ENCODE measurements at regions not wholly inside any gene's neighbourhood (a gene's known extent, or its start where the extent isn't known, plus 50 kb on each side); places are given as distances from the start of the nearest gene placed in this dataset.
A peak's percentile ranks its signal among the peaks of the same experiment; 100 is the strongest.

DNA sequence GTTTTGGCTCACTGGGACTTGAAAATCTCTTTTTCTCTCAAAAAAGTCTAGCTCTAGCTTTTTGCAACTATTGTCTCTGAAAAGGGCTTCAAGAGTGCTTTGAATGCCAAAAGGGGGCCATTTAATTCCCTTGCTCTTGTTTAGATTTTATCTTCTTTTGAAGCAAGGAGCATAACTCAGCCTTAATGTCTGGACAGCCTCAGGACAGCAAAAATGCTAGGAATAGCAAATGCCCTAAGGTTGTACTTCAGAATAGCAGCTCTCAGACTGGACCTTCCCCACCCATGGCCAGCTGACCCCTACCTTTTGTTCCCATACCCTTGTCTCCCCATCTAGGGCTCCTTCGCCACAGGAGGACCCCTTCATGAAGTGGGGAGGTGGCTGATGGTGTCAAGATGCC is 121.4 kb downstream of the KCNK1 start:
- no peaks in the 10 kb centered on the region for H3F3A ChIP-seq (ENCODE audit: low read length, unreplicated experiment)
- ChIA-PET POLR2A (ENCODE audit: unreplicated experiment) (no interaction called here), CTCF (no interaction called here)
- H3K4me3 ChIP-seq (ENCODE audit: low read length), result no peak overlapping the region
- H4K20me1 ChIP-seq (ENCODE audit: low read length), result no peaks in the 10 kb centered on the region
- no TSS peak for BruUV-seq (replicated peaks)
- no peaks in the 10 kb centered on the region for H3K4me1 ChIP-seq (ENCODE audit: insufficient read depth, low read length)
- intact Hi-C loops (cut with micrococcal nuclease), result no loop called here
- H3K36me3 ChIP-seq (ENCODE audit: low read depth, low read length), result no peaks in the 10 kb centered on the region
- H3K9me3 ChIP-seq (ENCODE audit: low read length), result no peaks in the 10 kb centered on the region
- H3K27ac ChIP-seq (ENCODE audit: low read length), result no peak overlapping the region
- H2AFZ ChIP-seq (ENCODE audit: low read length), result no peak overlapping the region
- TF ChIP-seq EZH2 (IDR thresholded peaks at IDR 0.05; ENCODE audit: low read length, unreplicated experiment), result no peak
- TF ChIP-seq, protein P1, sequence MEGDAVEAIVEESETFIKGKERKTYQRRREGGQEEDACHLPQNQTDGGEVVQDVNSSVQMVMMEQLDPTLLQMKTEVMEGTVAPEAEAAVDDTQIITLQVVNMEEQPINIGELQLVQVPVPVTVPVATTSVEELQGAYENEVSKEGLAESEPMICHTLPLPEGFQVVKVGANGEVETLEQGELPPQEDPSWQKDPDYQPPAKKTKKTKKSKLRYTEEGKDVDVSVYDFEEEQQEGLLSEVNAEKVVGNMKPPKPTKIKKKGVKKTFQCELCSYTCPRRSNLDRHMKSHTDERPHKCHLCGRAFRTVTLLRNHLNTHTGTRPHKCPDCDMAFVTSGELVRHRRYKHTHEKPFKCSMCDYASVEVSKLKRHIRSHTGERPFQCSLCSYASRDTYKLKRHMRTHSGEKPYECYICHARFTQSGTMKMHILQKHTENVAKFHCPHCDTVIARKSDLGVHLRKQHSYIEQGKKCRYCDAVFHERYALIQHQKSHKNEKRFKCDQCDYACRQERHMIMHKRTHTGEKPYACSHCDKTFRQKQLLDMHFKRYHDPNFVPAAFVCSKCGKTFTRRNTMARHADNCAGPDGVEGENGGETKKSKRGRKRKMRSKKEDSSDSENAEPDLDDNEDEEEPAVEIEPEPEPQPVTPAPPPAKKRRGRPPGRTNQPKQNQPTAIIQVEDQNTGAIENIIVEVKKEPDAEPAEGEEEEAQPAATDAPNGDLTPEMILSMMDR (conservative IDR thresholded peaks at IDR 0.05; ENCODE audit: low read depth, low read length), result no peak
- no peak for TF ChIP-seq EZH2phosphoT487 (IDR thresholded peaks at IDR 0.05; ENCODE audit: borderline replicate concordance, low read length)
- H3K27me3 ChIP-seq (ENCODE audit: low read length), result no peaks in the 10 kb centered on the region
- H3K9me2 ChIP-seq (replicated peaks; ENCODE audit: low read length), result no peaks in the 10 kb centered on the region
- H3K9ac ChIP-seq (ENCODE audit: low read length), result no peak overlapping the region
- DNase-seq (no peak), ATAC-seq (no peak)
- H3K79me2 ChIP-seq (ENCODE audit: low read length), result no peaks in the 10 kb centered on the region
- no peak overlapping the region for H3K4me2 ChIP-seq (ENCODE audit: low read length)

DNA sequence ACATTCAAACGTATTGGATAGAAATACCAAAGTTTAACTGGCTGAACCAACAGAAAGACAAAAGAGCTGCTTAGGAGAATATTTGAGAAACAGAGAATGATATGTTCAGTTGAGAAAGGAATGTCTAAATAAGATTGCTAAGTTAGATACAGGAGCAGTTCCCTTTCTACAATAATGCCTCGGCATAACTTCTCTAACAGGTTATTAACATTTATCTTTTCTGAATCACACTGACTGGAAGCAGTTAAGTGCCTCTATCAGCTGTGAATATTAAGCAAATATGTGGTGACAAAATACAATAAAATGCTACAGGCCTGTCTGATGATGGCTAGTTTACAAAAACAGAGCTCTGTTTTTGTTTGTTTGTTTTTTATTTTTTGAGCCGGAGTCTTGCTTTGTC is 121.9 kb downstream of the KCNK1 start:
- ChIA-PET CTCF (no interaction called here), POLR2A (ENCODE audit: unreplicated experiment) (interaction anchor here (0.6 kb wide), 1 partner anchor 57 kb away, joined by 4 read pairs; no protein-coding TSS in a partner anchor)
- Histone ChIP-seq H3K4me1 (ENCODE audit: insufficient read depth, low read length) (no peaks in the 10 kb centered on the region), H3K27me3 (ENCODE audit: low read length) (no peaks in the 10 kb centered on the region), H3K4me3 (ENCODE audit: low read length) (no peak overlapping the region), H2AFZ (ENCODE audit: low read length) (no peak overlapping the region), H3K9ac (ENCODE audit: low read length) (no peak overlapping the region), H4K20me1 (ENCODE audit: low read length) (no peaks in the 10 kb centered on the region), H3K9me2 (replicated peaks; ENCODE audit: low read length) (no peaks in the 10 kb centered on the region), H3K9me3 (ENCODE audit: low read length) (no peaks in the 10 kb centered on the region), H3F3A (ENCODE audit: low read length, unreplicated experiment) (no peaks in the 10 kb centered on the region), H3K27ac (ENCODE audit: low read length) (no peak overlapping the region), H3K4me2 (ENCODE audit: low read length) (no peak overlapping the region), H3K36me3 (ENCODE audit: low read depth, low read length) (no peaks in the 10 kb centered on the region), H3K79me2 (ENCODE audit: low read length) (no peaks in the 10 kb centered on the region)
- TF ChIP-seq EZH2 (IDR thresholded peaks at IDR 0.05; ENCODE audit: low read length, unreplicated experiment) (no peak), EZH2phosphoT487 (IDR thresholded peaks at IDR 0.05; ENCODE audit: borderline replicate concordance, low read length) (no peak)
- TF ChIP-seq, protein P1 (conservative IDR thresholded peaks at IDR 0.05; ENCODE audit: low read depth, low read length), result no peak
- ATAC-seq (no peak), DNase-seq (peak; percentile 25)
- no TSS peak for BruUV-seq (replicated peaks)
- intact Hi-C loops (cut with micrococcal nuclease), result no loop called here

DNA sequence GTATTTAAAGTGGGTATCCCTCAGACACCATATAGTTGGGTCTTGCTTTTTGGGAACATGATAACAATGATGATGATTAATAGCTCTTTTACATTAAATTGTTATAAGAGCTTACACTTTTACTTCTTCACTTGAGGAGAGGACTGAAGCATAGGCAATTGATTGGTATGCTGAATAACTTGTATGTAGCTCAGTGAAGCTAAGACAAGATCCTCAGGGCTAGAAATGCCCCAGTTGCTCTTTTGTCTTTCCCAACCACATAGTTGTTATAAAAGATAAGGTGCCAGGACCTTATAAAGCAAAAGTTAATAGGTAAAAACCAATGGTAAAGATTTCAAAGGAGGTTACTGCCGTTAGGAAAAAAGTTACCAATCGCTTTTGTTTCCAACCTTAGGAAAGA is 123.4 kb downstream of the KCNK1 start:
- Histone ChIP-seq H2AFZ (ENCODE audit: low read length) (no peak overlapping the region), H3K79me2 (ENCODE audit: low read length) (no peaks in the 10 kb centered on the region), H3K27ac (ENCODE audit: low read length) (no peak overlapping the region), H3K4me1 (ENCODE audit: insufficient read depth, low read length) (no peaks in the 10 kb centered on the region), H3K27me3 (ENCODE audit: low read length) (no peaks in the 10 kb centered on the region), H3K36me3 (ENCODE audit: low read depth, low read length) (no peaks in the 10 kb centered on the region), H3K9ac (ENCODE audit: low read length) (no peak overlapping the region), H3K9me3 (ENCODE audit: low read length) (no peaks in the 10 kb centered on the region), H3F3A (ENCODE audit: low read length, unreplicated experiment) (no peaks in the 10 kb centered on the region), H4K20me1 (ENCODE audit: low read length) (no peaks in the 10 kb centered on the region), H3K4me3 (ENCODE audit: low read length) (no peak overlapping the region), H3K4me2 (ENCODE audit: low read length) (no peak overlapping the region), H3K9me2 (replicated peaks; ENCODE audit: low read length) (no peaks in the 10 kb centered on the region)
- CTCF ChIA-PET, result no interaction called here
- intact Hi-C loops (cut with micrococcal nuclease), result no loop called here
- ATAC-seq (no peak), DNase-seq (no peak)
- TF ChIP-seq EZH2 (IDR thresholded peaks at IDR 0.05; ENCODE audit: low read length, unreplicated experiment), result no peak
- TF ChIP-seq, protein P1 (conservative IDR thresholded peaks at IDR 0.05; ENCODE audit: low read depth, low read length), result no peak
- TF ChIP-seq EZH2phosphoT487 (IDR thresholded peaks at IDR 0.05; ENCODE audit: borderline replicate concordance, low read length), result no peak
- BruUV-seq (replicated peaks), result no TSS peak
- POLR2A ChIA-PET (ENCODE audit: unreplicated experiment), result no interaction called here
